HS-27A (cell line): ENCODE measurements at regions not wholly inside any gene's neighbourhood (a gene's known extent, or its start where the extent isn't known, plus 50 kb on each side); places are given as distances from the start of the nearest gene placed in this dataset.
"Not testable (repeated sequence)": the region's sequence is repeated elsewhere in the genome, so short reads cannot be mapped to it uniquely, and the experiment has no call there.

Source experiments
- DNase-seq: peaks from one replicate; pipeline ENCODE4 v3.0.0-alpha.2; 2012; ENCODE audit warnings: low read depth, missing footprints

- DNase-seq: no peak
These were observed 59.3 kb downstream of the EBLN2 start for GRCh38 chr3:73120710-73121109.

GRCh38 chr3:73121669-73122331 is 60.3 kb downstream of the EBLN2 start:
- no peak for DNase-seq

DNA sequence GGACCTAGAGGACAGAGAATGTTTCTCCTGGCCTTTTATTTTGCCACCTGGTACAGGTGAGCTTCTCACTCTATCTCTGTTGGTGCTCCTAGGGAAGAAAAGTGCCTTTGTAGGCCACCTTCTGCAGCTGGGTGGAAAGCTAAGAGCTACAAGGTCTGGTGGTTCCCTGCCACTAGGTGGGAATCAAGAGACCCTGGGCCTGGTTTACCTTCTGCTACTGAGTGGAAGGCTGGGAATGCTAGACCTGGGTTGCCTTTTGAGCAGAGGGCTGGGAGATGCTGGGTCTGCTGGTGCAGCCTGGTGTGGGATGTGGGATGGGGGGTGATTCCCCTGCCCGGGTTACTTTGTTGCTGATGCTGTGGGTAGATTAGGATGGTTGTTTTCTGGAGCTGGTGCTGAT is 72.6 kb downstream of the EBLN2 start:
- no peak for DNase-seq

DNA sequence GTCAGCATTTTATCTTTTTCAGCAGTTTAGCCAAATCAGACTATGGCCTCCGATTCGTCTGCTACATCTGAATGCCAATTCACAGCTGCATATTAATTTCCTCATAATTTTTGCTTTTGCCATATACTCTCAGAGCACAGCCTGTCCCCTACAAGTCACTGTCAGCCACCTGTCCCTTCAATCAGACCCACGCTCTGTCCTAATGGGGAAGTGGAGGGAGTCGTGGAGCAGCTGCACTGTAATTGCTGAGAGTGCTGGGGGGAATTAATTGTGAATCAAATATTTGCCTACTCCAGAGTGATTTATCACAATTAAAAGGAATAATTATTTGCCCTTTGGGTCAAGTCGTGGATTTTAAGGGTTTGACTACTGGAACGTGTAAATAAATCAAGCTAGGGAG is 75.5 kb downstream of the EBLN2 start:
- DNase-seq: no peak

DNA sequence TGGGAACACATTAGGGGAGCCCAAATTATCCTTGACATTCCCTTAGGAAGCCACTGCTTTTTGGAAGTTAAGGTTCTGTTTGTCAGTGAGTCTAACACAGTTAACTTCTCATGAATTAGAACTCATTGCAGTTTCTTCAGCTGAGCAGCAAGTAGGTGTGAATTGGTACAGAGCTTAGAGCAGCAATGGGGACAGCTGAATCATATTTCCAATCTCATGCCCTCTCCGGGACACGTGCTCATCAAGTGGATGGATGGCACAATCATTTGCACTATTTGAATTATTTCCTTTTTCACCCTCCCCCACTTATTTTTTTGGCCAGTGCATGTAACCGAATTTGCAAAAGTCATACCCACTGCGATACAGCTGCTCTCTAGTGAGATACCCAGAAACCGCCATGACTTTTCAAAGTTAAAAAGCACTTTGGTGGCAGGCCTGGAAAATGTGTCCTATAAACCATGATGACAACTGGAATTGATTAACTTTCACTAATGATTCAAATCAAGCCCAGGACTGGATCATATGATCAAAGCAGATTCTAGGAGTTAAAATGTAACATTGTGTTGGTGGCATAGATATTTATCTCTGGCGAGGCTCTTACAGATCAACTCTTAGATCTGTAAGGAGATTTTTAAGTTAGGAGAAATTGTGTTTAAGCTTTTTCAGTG is 76.4 kb downstream of the EBLN2 start:
- DNase-seq: no peak

- no peak for DNase-seq
These were observed 79.4 kb downstream of the EBLN2 start for GRCh38 chr3:73140772-73141442.

DNA sequence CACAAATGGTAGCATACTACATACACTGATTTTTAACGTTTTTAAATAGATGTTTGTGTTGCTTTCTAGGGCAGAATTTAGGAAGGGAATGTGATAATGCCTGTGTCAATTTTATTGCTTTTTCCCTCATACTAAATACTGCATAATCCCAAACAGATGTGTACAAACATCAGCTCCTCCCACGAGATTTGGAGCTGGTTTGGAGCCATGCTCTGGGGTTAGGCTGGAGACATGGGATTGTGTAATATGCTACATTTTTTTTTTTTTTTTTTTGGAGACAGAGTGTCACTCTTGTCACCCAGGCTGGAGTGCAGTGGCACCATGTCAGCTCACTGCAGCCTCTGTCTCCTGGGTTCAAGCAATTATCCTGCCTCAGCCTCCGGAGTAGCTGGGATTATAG is 80.1 kb downstream of the EBLN2 start:
- DNase-seq: no peak

DNA sequence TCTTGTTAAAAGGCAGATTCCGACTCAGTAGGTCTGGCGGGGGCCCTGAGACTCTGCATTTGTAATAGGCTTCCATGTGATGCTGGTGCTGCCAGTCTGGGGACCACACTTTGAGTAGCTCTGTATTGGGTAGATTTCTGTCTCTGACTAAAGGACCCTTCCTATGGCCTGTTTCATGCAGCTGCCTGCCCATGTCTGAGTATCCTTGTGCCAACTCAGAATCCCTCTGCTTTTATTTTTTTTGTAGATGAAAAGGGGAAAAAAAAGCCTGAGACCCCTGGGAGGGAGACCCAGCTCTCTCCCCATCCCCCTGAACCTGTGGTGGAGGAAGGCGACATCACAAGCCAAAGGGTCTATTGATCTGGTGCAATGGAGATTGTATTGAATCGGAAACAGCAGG is 81.9 kb downstream of the EBLN2 start:
- DNase-seq: no peak

- no peak for DNase-seq
These were observed 82.4 kb downstream of the EBLN2 start for GRCh38 chr3:73143821-73144237.

DNA sequence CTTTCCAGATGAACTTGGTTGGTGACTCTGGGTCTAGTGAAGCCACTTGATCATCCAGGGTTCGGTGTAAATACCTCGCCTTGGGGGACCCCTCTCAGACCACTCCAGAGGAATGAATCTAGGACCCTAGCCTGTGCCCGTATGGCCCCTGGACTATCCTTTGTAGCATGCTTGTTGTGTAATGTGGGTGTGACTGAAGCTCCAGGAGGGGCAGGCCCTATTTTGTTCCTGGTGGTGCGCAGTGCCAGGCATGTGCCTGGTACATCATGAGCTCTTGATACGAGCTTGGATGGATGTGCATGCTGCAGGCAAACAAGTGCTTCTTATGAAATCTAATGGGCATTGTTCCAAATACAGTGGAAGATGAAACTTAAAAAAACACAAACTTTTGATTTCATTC is 82.8 kb downstream of the EBLN2 start:
- DNase-seq: no peak

DNA sequence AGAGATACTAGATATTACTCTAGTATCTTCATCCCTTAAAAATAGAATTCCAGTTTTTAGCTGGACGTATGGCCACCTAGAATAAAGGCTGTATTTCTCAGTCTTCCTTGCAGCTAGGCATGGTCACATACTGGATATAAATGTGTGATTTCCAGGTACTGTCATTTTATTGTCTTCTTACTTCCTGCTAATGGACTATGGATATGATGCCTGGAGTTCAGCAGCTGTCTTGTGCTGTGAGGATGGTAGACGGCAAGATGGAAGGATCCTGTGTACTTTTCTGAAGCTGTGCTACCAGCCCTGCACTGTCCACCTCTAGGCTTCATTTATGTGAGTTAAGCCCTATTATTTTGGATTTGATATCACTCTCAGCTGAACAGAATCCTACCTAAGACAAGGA is 83.4 kb downstream of the EBLN2 start:
- no peak for DNase-seq

DNA sequence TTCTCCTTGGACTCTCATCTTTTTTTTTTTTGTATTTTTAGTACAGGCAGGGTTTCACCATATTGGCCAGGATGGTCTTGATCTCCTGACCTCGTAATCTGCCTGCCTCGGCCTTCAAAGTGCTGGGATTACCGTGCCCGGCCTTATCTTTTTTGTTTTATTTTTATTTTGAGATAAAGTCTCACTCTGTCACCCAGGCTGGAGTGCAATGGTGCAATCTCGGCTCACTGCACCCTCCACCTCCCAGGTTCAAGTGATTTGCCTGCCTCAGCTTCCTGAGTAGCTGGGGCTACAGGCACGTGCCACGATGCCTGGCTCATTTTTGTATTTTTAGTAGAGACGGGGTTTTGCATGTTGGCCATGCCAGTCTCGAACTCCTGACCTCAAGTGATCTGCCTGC is 86.0 kb downstream of the EBLN2 start:
- not testable (repeated sequence) for DNase-seq

GRCh38 chr3:73148206-73148605 is 86.7 kb downstream of the EBLN2 start:
- DNase-seq: no peak

GRCh38 chr3:73148682-73149081 is 87.2 kb downstream of the EBLN2 start:
- no peak for DNase-seq

DNA sequence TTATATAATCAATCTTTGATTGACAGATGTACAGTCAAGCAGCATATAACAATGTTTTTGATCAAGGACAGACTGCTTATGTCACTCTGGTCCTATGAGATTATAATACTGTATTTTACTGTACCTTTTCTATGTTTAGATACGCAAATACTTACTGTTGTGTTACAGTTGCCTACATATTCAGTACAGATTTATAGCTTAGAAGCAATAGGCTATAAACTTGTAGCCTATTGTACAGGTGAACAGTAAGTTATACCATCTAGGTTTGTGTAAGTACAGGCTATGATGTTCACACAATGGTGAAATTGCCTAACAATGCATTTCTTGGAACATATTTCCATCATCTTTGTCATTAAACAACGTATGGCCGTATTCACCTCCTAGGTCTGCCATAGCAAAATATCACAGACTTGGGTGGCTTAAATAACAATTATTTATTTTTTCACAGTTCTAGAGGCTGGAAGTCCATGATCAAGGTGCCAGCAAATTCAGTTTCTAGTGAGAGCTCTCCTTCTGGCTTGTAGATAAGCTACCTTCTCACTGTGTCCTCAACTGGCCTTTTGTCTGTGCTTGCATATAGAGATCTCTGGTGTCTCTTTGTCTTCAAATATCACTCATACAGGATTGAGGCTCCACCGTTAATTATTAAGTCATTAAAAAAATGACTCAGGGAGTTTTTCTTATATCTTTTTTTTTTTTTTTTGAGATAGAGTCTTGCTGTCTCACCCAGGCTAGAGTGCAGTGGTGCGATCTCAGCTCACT is 89.1 kb downstream of the EBLN2 start:
- DNase-seq: no peak

DNA sequence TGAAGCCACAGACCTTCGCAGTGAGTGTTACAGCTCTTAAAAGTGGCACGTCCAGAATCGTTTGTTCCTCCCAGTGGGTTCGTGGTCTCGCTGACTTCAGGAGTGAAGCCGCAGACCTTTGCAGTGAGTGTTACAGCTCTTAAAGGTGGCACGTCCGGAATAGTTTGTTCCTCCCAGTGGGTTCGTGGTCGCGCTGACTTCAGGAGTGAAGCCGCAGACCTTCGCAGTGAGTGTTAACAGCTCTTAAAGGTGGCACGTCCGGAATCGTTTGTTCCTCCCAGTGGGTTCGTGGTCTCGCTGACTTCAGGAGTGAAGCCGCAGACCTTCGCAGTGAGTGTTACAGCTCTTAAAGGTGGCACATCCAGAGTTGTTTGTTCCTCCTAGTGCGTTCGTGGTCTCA is 91.1 kb downstream of the EBLN2 start:
- not testable (repeated sequence) for DNase-seq

DNA sequence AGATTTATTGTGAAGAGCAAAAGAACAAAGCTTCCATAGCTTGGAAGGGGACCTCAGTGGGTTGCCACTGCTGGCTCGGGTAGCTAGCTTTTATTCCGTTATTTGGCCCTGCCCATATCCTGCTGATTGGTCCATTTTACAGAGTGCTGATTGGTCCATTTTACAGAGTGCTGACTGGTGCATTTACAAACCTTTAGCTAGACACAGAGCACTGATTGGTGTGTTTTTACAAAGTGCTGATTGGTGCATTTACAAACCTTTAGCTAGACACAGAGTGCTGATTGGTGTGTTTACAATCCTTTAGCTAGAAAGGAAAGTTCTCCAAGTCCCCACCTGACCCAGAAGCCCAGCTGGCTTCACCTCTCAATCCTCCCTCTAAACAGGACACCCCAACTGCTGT is 91.6 kb downstream of the EBLN2 start:
- not testable (repeated sequence) for DNase-seq

- not testable (repeated sequence) for DNase-seq
These were observed 92.8 kb downstream of the EBLN2 start for GRCh38 chr3:73154261-73154660.

GRCh38 chr3:73155441-73155840 is 94.0 kb downstream of the EBLN2 start:
- DNase-seq: not testable (repeated sequence)

GRCh38 chr3:73164622-73165021 is 103.2 kb downstream of the EBLN2 start:
- DNase-seq: no peak

- DNase-seq: no peak
These were observed 114.2 kb downstream of the EBLN2 start for GRCh38 chr3:73175698-73176097.

GRCh38 chr3:73176941-73177340 is 115.5 kb downstream of the EBLN2 start:
- no peak for DNase-seq

- DNase-seq: no peak
These were observed 116.4 kb downstream of the EBLN2 start for GRCh38 chr3:73177827-73178226.
